ENCODE measurements at regions not wholly inside any gene's neighbourhood (a gene's known extent, or its start where the extent isn't known, plus 50 kb on each side); places are given as distances from the start of the nearest gene placed in this dataset. TPM values are rescaled to one million over a fixed set of nuclear protein-coding genes. Genes with fewer than 3 reads are reported as not detected.

- TF ChIP-seq REST (IDR thresholded peaks at IDR 0.05; ENCODE audit: unreplicated experiment) (no peak), CTCF (conservative IDR thresholded peaks at IDR 0.05; ENCODE audit: low read depth in 2 of 2) (no peak), ZNF331 (CRISPR knock-in tag; IDR thresholded peaks at IDR 0.05; ENCODE audit: low read depth) (no peak), POLR2AphosphoS5 (IDR thresholded peaks at IDR 0.05; ENCODE audit: low read depth) (no peak)
These were observed 51.2 kb upstream of the CAPRIN2 start (continued) for GRCh38 chr12:30805959-30806358.

Small RNAs in the stretch of these regions (small RNA-seq; reads per million reads assigned to genes)
- gene PPIAP44 (ENCODE audit: low replicate concordance): not detected
